IPS-20b (cell line): ENCODE measurements at regions not wholly inside any gene's neighbourhood (a gene's known extent, or its start where the extent isn't known, plus 50 kb on each side); places are given as distances from the start of the nearest gene placed in this dataset.
"Not testable (repeated sequence)": the region's sequence is repeated elsewhere in the genome, so short reads cannot be mapped to it uniquely, and the experiment has no call there.

Experiments used
- H3K27ac ChIP-seq: one replicate; pipeline ENCODE4 v1.5.1; 2013; ENCODE audit warnings: low read length
- H3K27me3 ChIP-seq: 2 replicates; pipeline ENCODE4 v1.6.1; 2013; ENCODE audit warnings: mild to moderate bottlenecking, low read length, inconsistent platforms; ENCODE audit not compliant: insufficient read depth
- H3K36me3 ChIP-seq: 2 replicates; pipeline ENCODE4 v1.6.1; 2013; ENCODE audit warnings: low read depth, mild to moderate bottlenecking, inconsistent platforms, low read length, moderate library complexity; ENCODE audit not compliant: insufficient read depth
- H3K4me1 ChIP-seq: 2 replicates; pipeline ENCODE4 v1.6.1; 2013; ENCODE audit warnings: mild to moderate bottlenecking, control low read depth, inconsistent platforms, low read length, moderate library complexity; ENCODE audit not compliant: insufficient read depth
- H3K4me3 ChIP-seq: 2 replicates; pipeline ENCODE4 v1.5.1; 2013; ENCODE audit warnings: mild to moderate bottlenecking, low read length, inconsistent platforms
- H3K9ac ChIP-seq: 2 replicates; pipeline ENCODE4 v1.6.1; 2013; ENCODE audit warnings: low read depth, mild to moderate bottlenecking, inconsistent platforms, low read length, moderate library complexity
- H3K9me3 ChIP-seq: 2 replicates; pipeline ENCODE4 v1.6.1; 2013; ENCODE audit warnings: mild to moderate bottlenecking, low read depth, low read length, inconsistent platforms; ENCODE audit not compliant: insufficient read depth

- no peak overlapping the region for H3K27ac ChIP-seq
- H3K36me3 ChIP-seq: no peaks in the 10 kb centered on the region
- peaks cover 10% of the 10 kb centered on the region for H3K9me3 ChIP-seq
- no peaks in the 10 kb centered on the region; the same call in 1 of the 2 replicates for H3K27me3 ChIP-seq
- H3K4me3 ChIP-seq: no peak overlapping the region
- peaks cover 8% of the 10 kb centered on the region; the same call in 1 of the 2 replicates for H3K4me1 ChIP-seq
- H3K9ac ChIP-seq: no peak overlapping the region
These were observed 143.3 kb upstream of the RFLNA start for GRCh38 chr12:124151583-124151982.

- peaks cover 10% of the 10 kb centered on the region for H3K9me3 ChIP-seq
These were observed 142.2 kb upstream of the RFLNA start for GRCh38 chr12:124152731-124153130.

GRCh38 chr12:124153392-124153791, 141.5 kb upstream of the RFLNA start:
- no peak overlapping the region for H3K27ac ChIP-seq
- peaks cover 10% of the 10 kb centered on the region; the same call in 1 of the 2 replicates for H3K4me1 ChIP-seq
- no peaks in the 10 kb centered on the region for H3K36me3 ChIP-seq
- H3K4me3 ChIP-seq: no peak overlapping the region
- peaks cover 10% of the 10 kb centered on the region for H3K9me3 ChIP-seq
- H3K9ac ChIP-seq: no peak overlapping the region
- no peaks in the 10 kb centered on the region; the same call in 1 of the 2 replicates for H3K27me3 ChIP-seq

More at GRCh38 chr12:124152731-124153130, 142.2 kb upstream of the RFLNA start:
- H3K4me1 ChIP-seq: peaks cover 9% of the 10 kb centered on the region; the same call in 1 of the 2 replicates
- H3K9ac ChIP-seq: no peak overlapping the region
- H3K27me3 ChIP-seq: no peaks in the 10 kb centered on the region; the same call in 1 of the 2 replicates
- no peaks in the 10 kb centered on the region for H3K36me3 ChIP-seq
- H3K4me3 ChIP-seq: no peak overlapping the region
- no peak overlapping the region for H3K27ac ChIP-seq

- H3K27ac ChIP-seq: no peak overlapping the region
- H3K9ac ChIP-seq: 0 out of 2 replicates have a peak overlapping the region, but pooled peaks have one; percentile 6
These were observed 137.5 kb upstream of the RFLNA start for GRCh38 chr12:124157406-124157805.

DNA sequence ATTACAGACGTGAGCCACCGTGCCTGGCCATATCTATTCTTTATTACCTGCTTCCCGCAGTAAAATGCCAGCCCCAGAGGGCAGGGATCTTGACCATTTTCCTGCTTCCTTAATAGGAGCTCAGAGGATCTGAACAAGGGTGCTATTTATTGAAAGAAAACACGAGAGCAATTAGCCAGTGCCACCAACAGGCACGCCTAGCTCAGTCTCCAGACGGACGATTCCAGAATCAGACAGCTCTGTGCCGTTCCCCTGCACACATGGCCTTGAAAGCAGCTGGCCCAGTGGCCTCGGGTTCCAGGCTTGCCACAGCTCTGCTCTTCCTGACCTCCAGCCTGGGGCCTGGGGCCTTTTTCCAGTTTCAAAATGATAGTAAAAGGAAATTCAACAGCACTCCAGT, 135.2 kb upstream of the RFLNA start:
- H3K36me3 ChIP-seq: no peaks in the 10 kb centered on the region
- H3K4me1 ChIP-seq: peaks cover 12% of the 10 kb centered on the region; the same call in 1 of the 2 replicates
- no peak overlapping the region for H3K4me3 ChIP-seq
- no peaks in the 10 kb centered on the region for H3K27me3 ChIP-seq
- H3K9ac ChIP-seq: peak overlapping the region; percentile 68; the same call in 1 of the 2 replicates
- H3K27ac ChIP-seq: no peak overlapping the region
- H3K9me3 ChIP-seq: peaks cover 4% of the 10 kb centered on the region

More at GRCh38 chr12:124157406-124157805, 137.5 kb upstream of the RFLNA start:
- Histone ChIP-seq H3K4me1 (peaks cover 12% of the 10 kb centered on the region; the same call in 1 of the 2 replicates), H3K36me3 (no peaks in the 10 kb centered on the region), H3K27me3 (no peaks in the 10 kb centered on the region), H3K4me3 (no peak overlapping the region), H3K9me3 (no peaks in the 10 kb centered on the region; the same call in 1 of the 2 replicates)

- no peak overlapping the region for H3K27ac ChIP-seq
- peaks cover 4% of the 10 kb centered on the region for H3K9me3 ChIP-seq
- H3K4me3 ChIP-seq: no peak overlapping the region
- H3K9ac ChIP-seq: peak overlapping the region; percentile 68; the same call in 1 of the 2 replicates
- peaks cover 12% of the 10 kb centered on the region; the same call in 1 of the 2 replicates for H3K4me1 ChIP-seq
- H3K27me3 ChIP-seq: no peaks in the 10 kb centered on the region
- no peaks in the 10 kb centered on the region for H3K36me3 ChIP-seq
These were observed 134.7 kb upstream of the RFLNA start for GRCh38 chr12:124160097-124160756.

- H3K4me3 ChIP-seq, H3K36me3 ChIP-seq, H3K9me3 ChIP-seq, H3K9ac ChIP-seq, H3K27me3 ChIP-seq, H3K27ac ChIP-seq: not testable (repeated sequence)
- H3K4me1 ChIP-seq: peaks cover 12% of the 10 kb centered on the region; the same call in 1 of the 2 replicates
These were observed 133.5 kb upstream of the RFLNA start for GRCh38 chr12:124161402-124161801.

- H3K4me3 ChIP-seq: no peak overlapping the region
- peaks cover 9% of the 10 kb centered on the region for H3K9me3 ChIP-seq
- H3K9ac ChIP-seq: no peak overlapping the region
- no peaks in the 10 kb centered on the region for H3K27me3 ChIP-seq
- no peak overlapping the region for H3K27ac ChIP-seq
- H3K4me1 ChIP-seq: peaks cover 12% of the 10 kb centered on the region; the same call in 1 of the 2 replicates
- H3K36me3 ChIP-seq: no peaks in the 10 kb centered on the region
These were observed 132.5 kb upstream of the RFLNA start for GRCh38 chr12:124162151-124163110.

- Histone ChIP-seq H3K36me3 (no peaks in the 10 kb centered on the region), H3K9me3 (peaks cover 9% of the 10 kb centered on the region), H3K4me1 (no peaks in the 10 kb centered on the region), H3K27ac (no peak overlapping the region), H3K27me3 (no peaks in the 10 kb centered on the region), H3K4me3 (no peak overlapping the region), H3K9ac (no peak overlapping the region)
These were observed 129.2 kb upstream of the RFLNA start for GRCh38 chr12:124165695-124166094.

- H3K9ac ChIP-seq: no peak overlapping the region
- no peaks in the 10 kb centered on the region for H3K36me3 ChIP-seq
- no peaks in the 10 kb centered on the region for H3K27me3 ChIP-seq
- H3K27ac ChIP-seq: no peak overlapping the region
- no peak overlapping the region for H3K4me3 ChIP-seq
- peaks cover 9% of the 10 kb centered on the region for H3K9me3 ChIP-seq
- H3K4me1 ChIP-seq: no peaks in the 10 kb centered on the region
These were observed 127.8 kb upstream of the RFLNA start for GRCh38 chr12:124167141-124167540.

DNA sequence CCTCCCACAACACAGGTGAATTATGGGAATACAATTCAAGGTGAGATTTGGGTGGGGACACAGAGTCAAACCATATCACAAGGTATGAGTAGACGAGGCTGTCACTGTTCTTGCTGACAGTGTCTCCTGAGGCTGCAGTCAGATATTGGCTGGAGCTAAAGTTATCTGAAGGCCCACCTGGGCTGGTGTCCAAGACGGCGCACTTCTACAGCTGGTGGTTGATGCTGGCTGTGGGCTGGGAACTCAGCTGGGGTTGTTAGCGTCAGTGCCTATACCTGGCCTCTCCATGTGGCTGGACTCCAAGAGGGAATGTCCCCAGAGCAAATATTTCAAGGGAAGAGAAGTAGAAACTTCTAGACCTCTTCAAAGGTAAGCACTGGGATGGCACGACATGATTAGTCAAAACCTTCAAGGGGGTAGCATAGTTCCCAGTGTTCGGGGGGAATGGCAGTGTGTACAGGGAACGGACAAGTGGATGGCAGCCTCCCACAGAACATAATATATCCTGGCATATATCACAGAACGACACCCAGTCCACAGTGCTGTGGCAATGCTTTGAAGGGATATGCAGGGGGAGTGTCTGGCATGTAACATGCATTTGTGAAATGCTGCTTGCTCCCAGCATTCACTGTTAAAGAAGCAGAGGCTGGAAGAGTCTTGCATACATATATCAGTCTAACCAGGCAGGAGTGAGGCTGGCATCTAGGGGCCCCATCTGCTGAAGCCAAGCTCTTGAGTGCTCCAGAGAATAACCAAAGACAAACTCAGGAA, 126.7 kb upstream of the RFLNA start:
- no peak overlapping the region for H3K27ac ChIP-seq
- H3K27me3 ChIP-seq: no peaks in the 10 kb centered on the region
- H3K4me3 ChIP-seq: no peak overlapping the region
- H3K9me3 ChIP-seq: peaks cover 9% of the 10 kb centered on the region
- H3K4me1 ChIP-seq: no peaks in the 10 kb centered on the region
- H3K36me3 ChIP-seq: no peaks in the 10 kb centered on the region
- H3K9ac ChIP-seq: no peak overlapping the region
